Retinal pigment epithelial cell (primary cell): ENCODE measurements at regions not wholly inside any gene's neighbourhood (a gene's known extent, or its start where the extent isn't known, plus 50 kb on each side); places are given as distances from the start of the nearest gene placed in this dataset.
A peak's percentile ranks its signal among the peaks of the same experiment; 100 is the strongest.

ENCODE experiments used
- DNase-seq: peaks from one replicate; pipeline ENCODE4 v3.0.0-alpha.2; 2010; ENCODE audit warnings: low read depth
- H3K4me3 ChIP-seq: 2 replicates; pipeline ENCODE4 v1.5.1; 2011; ENCODE audit warnings: mild to moderate bottlenecking, low read length, control low read depth, moderate library complexity
- TF ChIP-seq, protein P1 (sequence below): conservative IDR thresholded peaks from 2 replicates; pipeline ENCODE4 v1.5.1; 2011; ENCODE audit warnings: low read depth, low read length, control low read depth, inconsistent platforms

DNA sequence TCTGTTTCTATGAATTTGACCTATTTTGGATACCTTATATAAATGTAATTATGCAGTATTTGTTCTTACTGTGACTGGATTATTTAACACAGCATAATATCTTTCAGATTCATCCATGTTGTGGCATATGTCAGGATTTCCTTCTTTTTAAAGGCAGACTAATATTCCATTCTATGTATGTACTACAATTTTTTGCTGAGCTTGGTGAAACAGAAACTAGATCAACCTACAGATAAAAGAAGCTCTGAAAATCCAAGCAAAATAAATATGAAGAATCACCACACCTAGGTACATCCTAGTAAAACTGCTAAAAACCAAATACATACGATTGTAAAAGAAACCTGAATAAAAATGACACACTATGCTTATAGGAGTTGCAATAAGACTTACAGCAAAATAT lies 300.5 kb downstream of the HTR7 start:
- H3K4me3 ChIP-seq: no peak overlapping the region
- TF ChIP-seq, protein P1, sequence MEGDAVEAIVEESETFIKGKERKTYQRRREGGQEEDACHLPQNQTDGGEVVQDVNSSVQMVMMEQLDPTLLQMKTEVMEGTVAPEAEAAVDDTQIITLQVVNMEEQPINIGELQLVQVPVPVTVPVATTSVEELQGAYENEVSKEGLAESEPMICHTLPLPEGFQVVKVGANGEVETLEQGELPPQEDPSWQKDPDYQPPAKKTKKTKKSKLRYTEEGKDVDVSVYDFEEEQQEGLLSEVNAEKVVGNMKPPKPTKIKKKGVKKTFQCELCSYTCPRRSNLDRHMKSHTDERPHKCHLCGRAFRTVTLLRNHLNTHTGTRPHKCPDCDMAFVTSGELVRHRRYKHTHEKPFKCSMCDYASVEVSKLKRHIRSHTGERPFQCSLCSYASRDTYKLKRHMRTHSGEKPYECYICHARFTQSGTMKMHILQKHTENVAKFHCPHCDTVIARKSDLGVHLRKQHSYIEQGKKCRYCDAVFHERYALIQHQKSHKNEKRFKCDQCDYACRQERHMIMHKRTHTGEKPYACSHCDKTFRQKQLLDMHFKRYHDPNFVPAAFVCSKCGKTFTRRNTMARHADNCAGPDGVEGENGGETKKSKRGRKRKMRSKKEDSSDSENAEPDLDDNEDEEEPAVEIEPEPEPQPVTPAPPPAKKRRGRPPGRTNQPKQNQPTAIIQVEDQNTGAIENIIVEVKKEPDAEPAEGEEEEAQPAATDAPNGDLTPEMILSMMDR: no peak
- no peak for DNase-seq

- DNase-seq: no peak
- TF ChIP-seq, protein P1: no peak
Observed at GRCh38 chr10:90560331-90560730, 297.5 kb downstream of the HTR7 start.

GRCh38 chr10:90561666-90562065 lies 296.2 kb downstream of the HTR7 start:
- TF ChIP-seq, protein P1: no peak
- no peak overlapping the region for H3K4me3 ChIP-seq
- no peak for DNase-seq

More at GRCh38 chr10:90560331-90560730, 297.5 kb downstream of the HTR7 start:
- H3K4me3 ChIP-seq: no peak overlapping the region

GRCh38 chr10:90571481-90572258 lies 286.2 kb downstream of the HTR7 start:
- TF ChIP-seq, protein P1: no peak
- H3K4me3 ChIP-seq: no peak overlapping the region
- DNase-seq: no peak

DNA sequence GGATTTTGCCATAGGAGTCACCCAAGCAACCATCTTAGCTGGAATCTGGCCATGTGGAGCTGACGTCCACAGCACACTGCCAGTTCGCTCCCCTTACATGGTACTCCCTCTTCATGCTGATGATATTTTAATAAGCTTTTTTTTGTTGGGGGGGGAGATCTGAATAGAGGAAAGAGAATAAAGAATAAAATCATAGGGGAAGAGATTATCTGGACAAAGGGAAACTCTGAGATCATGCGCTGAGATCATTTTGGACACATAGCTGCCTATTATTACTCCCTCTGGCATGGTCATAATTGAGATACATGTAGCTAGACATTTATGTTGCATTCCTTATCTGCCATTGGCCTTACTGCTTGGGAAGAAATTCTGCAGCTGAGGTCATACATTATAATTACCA lies 282.7 kb downstream of the HTR7 start:
- DNase-seq: no peak
- TF ChIP-seq, protein P1: no peak
- no peak overlapping the region for H3K4me3 ChIP-seq

DNA sequence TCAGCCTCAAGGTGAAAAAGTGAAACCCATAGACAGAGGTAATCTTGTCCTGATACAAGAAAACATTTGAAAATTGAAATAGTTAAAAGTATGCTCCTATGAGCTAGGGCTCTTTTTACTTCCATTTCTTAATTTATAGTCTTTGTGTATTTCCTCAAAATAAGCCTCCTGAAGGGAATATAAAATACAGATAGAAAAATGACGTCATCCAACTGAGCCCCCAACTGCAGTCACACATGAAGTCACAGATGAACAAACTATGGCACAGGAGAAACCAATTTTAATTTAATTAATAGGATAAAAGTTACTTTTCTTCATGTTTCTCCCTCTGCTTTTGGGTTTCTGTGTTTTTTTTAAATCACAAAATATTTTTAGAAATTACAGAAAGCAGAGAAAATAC lies 280.3 kb downstream of the HTR7 start:
- TF ChIP-seq, protein P1: no peak
- no peak overlapping the region for H3K4me3 ChIP-seq
- no peak for DNase-seq

DNA sequence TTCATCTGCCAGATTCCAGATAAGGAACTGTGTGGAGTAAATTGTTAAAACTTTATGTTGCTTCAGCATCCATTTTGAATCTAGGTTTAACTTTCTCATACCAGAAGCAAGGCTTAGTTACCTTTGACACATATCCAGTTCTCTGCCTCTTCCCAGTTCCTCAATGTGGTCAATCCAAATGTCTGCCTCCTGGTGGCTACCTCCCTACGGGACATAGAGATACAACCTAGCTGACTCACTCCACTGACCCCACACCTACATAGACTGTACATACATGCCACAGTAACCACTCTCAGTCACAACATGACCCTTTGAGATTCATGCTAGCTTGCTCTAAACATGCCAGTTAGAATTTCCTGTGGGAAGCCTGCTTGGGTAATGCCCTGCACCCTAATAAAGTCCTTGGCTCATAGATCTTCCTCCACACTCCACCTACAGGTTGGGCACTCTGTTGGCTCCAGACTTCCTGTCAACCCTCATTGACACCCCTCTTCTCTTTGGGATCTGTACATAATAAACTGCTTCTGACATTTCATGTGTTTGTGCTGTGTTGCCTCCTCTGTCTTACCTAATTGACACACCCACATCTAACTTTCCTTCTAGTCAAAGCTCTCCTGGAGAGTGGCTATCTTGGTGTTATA lies 278.1 kb downstream of the HTR7 start:
- DNase-seq: no peak
- TF ChIP-seq, protein P1: peak; percentile 27
- no peak overlapping the region for H3K4me3 ChIP-seq
